ENCODE measurements at regions not wholly inside any gene's neighbourhood (a gene's known extent, or its start where the extent isn't known, plus 50 kb on each side); places are given as distances from the start of the nearest gene placed in this dataset.

DNA sequence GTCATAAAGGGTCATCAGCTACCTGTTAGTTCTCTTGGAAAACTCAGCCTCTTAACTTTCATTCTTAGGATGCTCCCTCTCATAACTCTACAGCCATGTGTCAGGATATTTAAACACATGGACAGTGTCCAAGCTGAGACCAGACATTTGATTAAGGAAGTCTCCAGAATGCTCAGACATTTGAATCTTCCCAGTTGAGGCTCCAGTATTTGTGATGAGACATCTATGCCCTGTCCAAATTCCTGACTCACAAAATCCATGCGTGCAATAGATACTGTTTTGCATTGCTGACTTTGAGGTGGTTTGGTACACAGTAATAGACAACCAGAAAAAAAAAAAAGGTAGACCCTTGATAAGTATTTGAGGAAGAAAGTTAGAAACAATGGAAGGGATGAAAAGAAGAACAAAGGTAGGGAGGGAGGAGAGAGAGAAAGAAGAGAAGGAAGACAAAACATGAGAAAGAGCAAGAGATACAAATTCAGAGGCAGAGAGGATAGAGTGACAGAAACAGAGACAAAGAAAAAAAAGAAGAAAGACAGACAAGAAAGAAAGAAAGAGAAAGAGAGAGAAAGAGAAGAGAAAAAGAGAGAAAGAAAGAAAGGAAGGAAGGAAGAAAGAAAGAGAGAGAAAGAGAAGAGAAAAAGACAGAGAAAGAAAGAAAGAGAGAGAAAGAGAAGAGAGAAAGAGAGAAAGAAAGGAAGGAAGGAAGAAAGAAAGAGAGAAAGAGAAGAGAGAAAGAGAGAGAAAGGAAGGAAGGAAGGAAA lies 275.5 kb upstream of the PRMT6 start:
- Histone ChIP-seq H3K4me1 (ENCODE audit: insufficient read depth, low read length) (no peaks in the 10 kb centered on the region), H3K36me3 (ENCODE audit: insufficient read depth, low read length) (no peaks in the 10 kb centered on the region), H3K9me3 (ENCODE audit: insufficient read depth, low read length, severe bottlenecking) (no peaks in the 10 kb centered on the region), H3K4me3 (ENCODE audit: low read depth in 1 of 2, low read length in 2 of 2) (no peak overlapping the region), H3K79me2 (ENCODE audit: insufficient read depth, low read length) (no peaks in the 10 kb centered on the region), H3K27ac (ENCODE audit: low read length) (no peak overlapping the region), H3K9ac (ENCODE audit: low read depth, low read length) (no peak overlapping the region), H2AFZ (ENCODE audit: low read depth, low read length) (no peak overlapping the region), H3K27me3 (ENCODE audit: insufficient read depth, low read length, poor library complexity) (no peaks in the 10 kb centered on the region), H3K4me2 (ENCODE audit: insufficient read depth, low read length) (no peak overlapping the region), H4K20me1 (ENCODE audit: insufficient read depth, low read length) (no peaks in the 10 kb centered on the region)
- TF ChIP-seq, protein P1, sequence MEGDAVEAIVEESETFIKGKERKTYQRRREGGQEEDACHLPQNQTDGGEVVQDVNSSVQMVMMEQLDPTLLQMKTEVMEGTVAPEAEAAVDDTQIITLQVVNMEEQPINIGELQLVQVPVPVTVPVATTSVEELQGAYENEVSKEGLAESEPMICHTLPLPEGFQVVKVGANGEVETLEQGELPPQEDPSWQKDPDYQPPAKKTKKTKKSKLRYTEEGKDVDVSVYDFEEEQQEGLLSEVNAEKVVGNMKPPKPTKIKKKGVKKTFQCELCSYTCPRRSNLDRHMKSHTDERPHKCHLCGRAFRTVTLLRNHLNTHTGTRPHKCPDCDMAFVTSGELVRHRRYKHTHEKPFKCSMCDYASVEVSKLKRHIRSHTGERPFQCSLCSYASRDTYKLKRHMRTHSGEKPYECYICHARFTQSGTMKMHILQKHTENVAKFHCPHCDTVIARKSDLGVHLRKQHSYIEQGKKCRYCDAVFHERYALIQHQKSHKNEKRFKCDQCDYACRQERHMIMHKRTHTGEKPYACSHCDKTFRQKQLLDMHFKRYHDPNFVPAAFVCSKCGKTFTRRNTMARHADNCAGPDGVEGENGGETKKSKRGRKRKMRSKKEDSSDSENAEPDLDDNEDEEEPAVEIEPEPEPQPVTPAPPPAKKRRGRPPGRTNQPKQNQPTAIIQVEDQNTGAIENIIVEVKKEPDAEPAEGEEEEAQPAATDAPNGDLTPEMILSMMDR (IDR thresholded peaks at IDR 0.05; ENCODE audit: borderline replicate concordance, extremely low read depth, low read length, poor library complexity, severe bottlenecking): no peak
- no peak for TF ChIP-seq EZH2 (IDR thresholded peaks at IDR 0.05; ENCODE audit: borderline replicate concordance, low read depth, low read length, severe bottlenecking)
- DNase-seq: no peak
- ATAC-seq (ENCODE audit: insufficient read depth, low read depth): no peak

GRCh38 chr1:106785176-106785575 lies 271.3 kb upstream of the PRMT6 start:
- H3K9ac ChIP-seq (ENCODE audit: low read depth, low read length): no peak overlapping the region
- H2AFZ ChIP-seq (ENCODE audit: low read depth, low read length): no peak overlapping the region
- no peaks in the 10 kb centered on the region for H4K20me1 ChIP-seq (ENCODE audit: insufficient read depth, low read length)
- DNase-seq: no peak
- H3K4me3 ChIP-seq (ENCODE audit: low read depth in 1 of 2, low read length in 2 of 2): no peak overlapping the region
- H3K27me3 ChIP-seq (ENCODE audit: insufficient read depth, low read length, poor library complexity): no peaks in the 10 kb centered on the region
- no peaks in the 10 kb centered on the region for H3K79me2 ChIP-seq (ENCODE audit: insufficient read depth, low read length)
- H3K36me3 ChIP-seq (ENCODE audit: insufficient read depth, low read length): no peaks in the 10 kb centered on the region
- no peak overlapping the region for H3K27ac ChIP-seq (ENCODE audit: low read length)
- no peak for TF ChIP-seq EZH2 (IDR thresholded peaks at IDR 0.05; ENCODE audit: borderline replicate concordance, low read depth, low read length, severe bottlenecking)
- TF ChIP-seq, protein P1 (IDR thresholded peaks at IDR 0.05; ENCODE audit: borderline replicate concordance, extremely low read depth, low read length, poor library complexity, severe bottlenecking): no peak
- H3K9me3 ChIP-seq (ENCODE audit: insufficient read depth, low read length, severe bottlenecking): no peaks in the 10 kb centered on the region
- no peak for ATAC-seq (ENCODE audit: insufficient read depth, low read depth)
- H3K4me1 ChIP-seq (ENCODE audit: insufficient read depth, low read length): no peaks in the 10 kb centered on the region
- H3K4me2 ChIP-seq (ENCODE audit: insufficient read depth, low read length): no peak overlapping the region

DNA sequence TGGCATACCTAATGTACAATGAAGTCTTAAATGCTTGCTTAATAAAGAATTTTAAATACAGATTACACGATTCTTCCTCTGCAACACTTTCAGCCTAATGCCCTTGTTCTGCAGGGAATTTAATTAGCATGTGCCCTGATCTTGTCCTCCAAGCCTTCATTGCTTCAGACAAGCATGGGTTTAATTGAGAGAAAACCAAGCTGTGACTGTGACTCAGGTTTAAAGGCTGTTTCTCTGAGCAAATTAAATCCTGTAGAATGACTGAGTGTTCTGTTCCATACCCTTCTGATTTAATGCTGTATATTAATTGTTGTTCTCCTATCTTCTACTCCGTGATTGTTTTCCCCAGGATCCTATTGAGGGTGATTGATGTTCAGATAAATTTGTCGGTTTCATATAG lies 269.0 kb upstream of the PRMT6 start:
- DNase-seq: no peak

More for the DNA sequence above, 269.0 kb upstream of the PRMT6 start:
- no peak for ATAC-seq (ENCODE audit: insufficient read depth, low read depth)
- Histone ChIP-seq H3K36me3 (ENCODE audit: insufficient read depth, low read length) (no peaks in the 10 kb centered on the region), H3K9me3 (ENCODE audit: insufficient read depth, low read length, severe bottlenecking) (no peaks in the 10 kb centered on the region), H4K20me1 (ENCODE audit: insufficient read depth, low read length) (no peaks in the 10 kb centered on the region), H3K79me2 (ENCODE audit: insufficient read depth, low read length) (no peaks in the 10 kb centered on the region), H3K9ac (ENCODE audit: low read depth, low read length) (no peak overlapping the region), H2AFZ (ENCODE audit: low read depth, low read length) (no peak overlapping the region), H3K27ac (ENCODE audit: low read length) (no peak overlapping the region), H3K4me1 (ENCODE audit: insufficient read depth, low read length) (no peaks in the 10 kb centered on the region), H3K4me3 (ENCODE audit: low read depth in 1 of 2, low read length in 2 of 2) (no peak overlapping the region), H3K27me3 (ENCODE audit: insufficient read depth, low read length, poor library complexity) (peaks cover 2% of the 10 kb centered on the region), H3K4me2 (ENCODE audit: insufficient read depth, low read length) (no peak overlapping the region)
- TF ChIP-seq, protein P1 (IDR thresholded peaks at IDR 0.05; ENCODE audit: borderline replicate concordance, extremely low read depth, low read length, poor library complexity, severe bottlenecking): no peak
